ENCODE measurements at regions not wholly inside any gene's neighbourhood (a gene's known extent, or its start where the extent isn't known, plus 50 kb on each side); places are given as distances from the start of the nearest gene placed in this dataset.

DNA sequence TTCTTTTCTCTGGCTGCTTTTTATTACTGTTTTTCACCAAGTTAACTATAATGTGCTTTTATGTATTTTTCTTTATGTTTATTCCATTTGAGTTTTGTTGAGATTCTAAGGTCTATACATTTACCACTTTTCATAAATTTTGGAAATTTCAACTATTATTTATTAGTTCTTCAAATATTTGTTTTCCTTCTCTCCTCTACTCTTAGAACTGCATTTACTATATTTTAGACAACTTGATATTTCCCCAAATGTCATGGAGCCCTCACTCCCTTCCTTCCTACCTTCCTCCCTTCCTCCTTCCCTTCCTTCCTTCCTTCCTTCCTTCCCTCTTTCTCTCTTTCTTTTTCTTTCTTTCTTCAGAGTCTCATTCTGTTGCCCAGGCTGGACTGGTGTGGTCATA is 81.4 kb upstream of the TNIK start:
- TF ChIP-seq, protein P1, sequence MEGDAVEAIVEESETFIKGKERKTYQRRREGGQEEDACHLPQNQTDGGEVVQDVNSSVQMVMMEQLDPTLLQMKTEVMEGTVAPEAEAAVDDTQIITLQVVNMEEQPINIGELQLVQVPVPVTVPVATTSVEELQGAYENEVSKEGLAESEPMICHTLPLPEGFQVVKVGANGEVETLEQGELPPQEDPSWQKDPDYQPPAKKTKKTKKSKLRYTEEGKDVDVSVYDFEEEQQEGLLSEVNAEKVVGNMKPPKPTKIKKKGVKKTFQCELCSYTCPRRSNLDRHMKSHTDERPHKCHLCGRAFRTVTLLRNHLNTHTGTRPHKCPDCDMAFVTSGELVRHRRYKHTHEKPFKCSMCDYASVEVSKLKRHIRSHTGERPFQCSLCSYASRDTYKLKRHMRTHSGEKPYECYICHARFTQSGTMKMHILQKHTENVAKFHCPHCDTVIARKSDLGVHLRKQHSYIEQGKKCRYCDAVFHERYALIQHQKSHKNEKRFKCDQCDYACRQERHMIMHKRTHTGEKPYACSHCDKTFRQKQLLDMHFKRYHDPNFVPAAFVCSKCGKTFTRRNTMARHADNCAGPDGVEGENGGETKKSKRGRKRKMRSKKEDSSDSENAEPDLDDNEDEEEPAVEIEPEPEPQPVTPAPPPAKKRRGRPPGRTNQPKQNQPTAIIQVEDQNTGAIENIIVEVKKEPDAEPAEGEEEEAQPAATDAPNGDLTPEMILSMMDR (IDR thresholded peaks at IDR 0.05; ENCODE audit: insufficient read depth, low read depth, low read length), result no peak
- no peak for TF ChIP-seq EZH2 (IDR thresholded peaks at IDR 0.05; ENCODE audit: insufficient read depth, low read length)

Measured in astrocyte (in vitro differentiated cells and primary cell).